ENCODE measurements at regions not wholly inside any gene's neighbourhood (a gene's known extent, or its start where the extent isn't known, plus 50 kb on each side); places are given as distances from the start of the nearest gene placed in this dataset.

- DNase-seq (ENCODE audit: low spot score) = peak; percentile 29
- peaks cover 29% of the 10 kb centered on the region for H3K27me3 ChIP-seq
- TF ChIP-seq EZH2phosphoT487 (IDR thresholded peaks at IDR 0.05; ENCODE audit: low read depth, severe bottlenecking, unreplicated experiment) = no peak
- no peak for TF ChIP-seq CTCF (IDR thresholded peaks at IDR 0.05; ENCODE audit: poor library complexity)
- no peak for TF ChIP-seq EZH2 (IDR thresholded peaks at IDR 0.05; ENCODE audit: borderline replicate concordance)
- 85% methylated on average over 19 of the region's 19 CpGs for WGBS (ENCODE audit: low lambda C conversion rate, missing lambda C conversion rate)
- no peak overlapping the region for H2AFZ ChIP-seq
- H3K79me2 ChIP-seq = no peaks in the 10 kb centered on the region
- H3K36me3 ChIP-seq (replicated peaks; ENCODE audit: insufficient read depth, low read depth) = no peaks in the 10 kb centered on the region
- H3K4me2 ChIP-seq = no peak overlapping the region
- no peak overlapping the region for H3K4me3 ChIP-seq
- H3K27ac ChIP-seq = no peak overlapping the region
- no peaks in the 10 kb centered on the region for H3K9me2 ChIP-seq (replicated peaks; ENCODE audit: insufficient read depth)
- peaks cover 10% of the 10 kb centered on the region for H3K4me1 ChIP-seq (ENCODE audit: insufficient read depth)
- H4K20me1 ChIP-seq (ENCODE audit: insufficient read depth, poor library complexity, severe bottlenecking) = no peaks in the 10 kb centered on the region
- H3K9me3 ChIP-seq (ENCODE audit: low read depth) = no peaks in the 10 kb centered on the region
Observed at GRCh38 chr2:120439637-120440384, 93.9 kb downstream of the INHBB start.

- no peaks in the 10 kb centered on the region for H3K9me2 ChIP-seq (replicated peaks; ENCODE audit: insufficient read depth)
- H3K9me3 ChIP-seq (ENCODE audit: low read depth) = no peaks in the 10 kb centered on the region
- H3K79me2 ChIP-seq = no peaks in the 10 kb centered on the region
- no peak for DNase-seq (ENCODE audit: low spot score)
- H3K4me2 ChIP-seq = no peak overlapping the region
- H3K4me3 ChIP-seq = no peak overlapping the region
- peaks cover 10% of the 10 kb centered on the region for H3K4me1 ChIP-seq (ENCODE audit: insufficient read depth)
- H3K27ac ChIP-seq = no peak overlapping the region
- TF ChIP-seq CTCF (IDR thresholded peaks at IDR 0.05; ENCODE audit: poor library complexity) (no peak), EZH2phosphoT487 (IDR thresholded peaks at IDR 0.05; ENCODE audit: low read depth, severe bottlenecking, unreplicated experiment) (no peak), EZH2 (IDR thresholded peaks at IDR 0.05; ENCODE audit: borderline replicate concordance) (no peak)
- H3K36me3 ChIP-seq (replicated peaks; ENCODE audit: insufficient read depth, low read depth) = no peaks in the 10 kb centered on the region
- H4K20me1 ChIP-seq (ENCODE audit: insufficient read depth, poor library complexity, severe bottlenecking) = no peaks in the 10 kb centered on the region
- 95% methylated on average over 17 of the region's 17 CpGs for WGBS (ENCODE audit: low lambda C conversion rate, missing lambda C conversion rate)
- H3K27me3 ChIP-seq = peaks cover 29% of the 10 kb centered on the region
- H2AFZ ChIP-seq = no peak overlapping the region
Observed at GRCh38 chr2:120440521-120441350, 94.8 kb downstream of the INHBB start.

GRCh38 chr2:120441351-120441700, 95.4 kb downstream of the INHBB start:
- Histone ChIP-seq H3K36me3 (replicated peaks; ENCODE audit: insufficient read depth, low read depth) (no peaks in the 10 kb centered on the region), H4K20me1 (ENCODE audit: insufficient read depth, poor library complexity, severe bottlenecking) (no peaks in the 10 kb centered on the region), H3K27ac (no peak overlapping the region), H3K9me2 (replicated peaks; ENCODE audit: insufficient read depth) (no peaks in the 10 kb centered on the region), H2AFZ (no peak overlapping the region), H3K4me2 (no peak overlapping the region), H3K9me3 (ENCODE audit: low read depth) (no peaks in the 10 kb centered on the region), H3K79me2 (no peaks in the 10 kb centered on the region), H3K27me3 (peaks cover 29% of the 10 kb centered on the region), H3K4me3 (no peak overlapping the region), H3K4me1 (ENCODE audit: insufficient read depth) (peaks cover 10% of the 10 kb centered on the region)
- 64% methylated on average over 9 of the region's 9 CpGs for WGBS (ENCODE audit: low lambda C conversion rate, missing lambda C conversion rate)
- TF ChIP-seq EZH2 (IDR thresholded peaks at IDR 0.05; ENCODE audit: borderline replicate concordance) (no peak), CTCF (IDR thresholded peaks at IDR 0.05; ENCODE audit: poor library complexity) (no peak), EZH2phosphoT487 (IDR thresholded peaks at IDR 0.05; ENCODE audit: low read depth, severe bottlenecking, unreplicated experiment) (no peak)
- no peak for DNase-seq (ENCODE audit: low spot score)

Measured in hepatocyte (in vitro differentiated cells).